ENCODE measurements at regions not wholly inside any gene's neighbourhood (a gene's known extent, or its start where the extent isn't known, plus 50 kb on each side); places are given as distances from the start of the nearest gene placed in this dataset.
A peak's percentile ranks its signal among the peaks of the same experiment; 100 is the strongest.

DNA sequence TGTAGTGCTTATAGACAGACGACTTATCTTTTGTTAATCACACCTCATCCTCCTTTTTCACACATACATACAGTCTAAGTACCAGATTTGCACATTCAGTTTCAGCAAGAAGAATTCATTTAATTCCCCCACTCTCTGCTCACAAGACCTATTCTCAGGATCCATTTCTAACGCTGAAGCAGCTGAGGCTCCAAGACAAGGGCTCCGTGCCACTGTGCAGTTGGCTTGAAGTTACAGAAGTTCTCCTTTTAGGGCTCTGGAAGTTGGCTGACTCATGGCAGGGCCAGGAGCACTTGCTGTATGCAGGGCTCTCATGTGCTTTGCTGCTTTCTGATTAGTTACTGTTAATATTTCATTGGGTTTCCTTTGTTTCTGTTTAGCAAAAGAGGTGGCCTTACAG lies 1566.9 kb upstream of the TMEM132C start:
- intact Hi-C loops (cut with DNase I): no loop called here
- DNase-seq: no peak
- no peak for ATAC-seq (ENCODE audit: poor library complexity)

DNA sequence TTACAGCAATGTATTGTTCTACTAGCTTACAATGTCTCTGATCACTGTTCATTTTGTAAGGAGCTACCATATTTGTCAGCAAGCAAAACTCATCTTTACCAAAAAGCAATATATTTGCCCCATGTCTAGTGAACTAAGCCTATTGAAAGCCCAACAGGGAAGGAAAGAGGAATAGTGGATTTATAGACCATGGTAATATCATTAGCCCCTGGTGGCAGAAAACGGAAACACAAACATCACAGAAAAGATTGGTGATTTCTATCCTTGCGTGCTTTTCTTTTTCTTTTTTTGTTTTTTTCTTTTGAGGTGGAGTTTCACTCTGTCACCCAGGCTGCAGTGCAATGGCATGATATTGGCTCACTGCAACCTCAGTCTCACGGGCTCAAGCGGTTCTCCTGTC lies 1562.4 kb upstream of the TMEM132C start:
- DNase-seq: no peak
- intact Hi-C loops (cut with DNase I): no loop called here
- no peak for ATAC-seq (ENCODE audit: poor library complexity)

DNA sequence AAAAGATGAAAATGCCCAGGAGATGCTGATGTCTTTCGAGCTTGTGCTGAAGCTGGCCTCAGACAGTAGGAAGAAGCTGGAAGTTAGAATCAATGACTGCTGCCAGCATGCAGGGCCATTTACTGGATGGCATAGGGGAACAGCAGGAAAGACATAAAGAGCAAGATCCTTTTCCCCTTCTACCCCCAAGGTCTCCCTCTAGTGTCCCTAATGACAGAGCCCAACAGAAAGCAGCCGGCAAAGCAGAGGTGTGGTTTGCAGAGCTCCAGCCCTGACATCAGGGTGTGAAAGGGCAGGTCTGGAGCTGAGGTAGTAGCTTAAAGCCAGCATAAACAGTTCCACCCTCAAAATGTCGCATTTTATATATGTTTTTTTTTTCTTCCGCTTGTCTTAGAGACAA lies 1560.7 kb upstream of the TMEM132C start:
- intact Hi-C loops (cut with DNase I): no loop called here
- no peak for DNase-seq
- ATAC-seq (ENCODE audit: poor library complexity): no peak

DNA sequence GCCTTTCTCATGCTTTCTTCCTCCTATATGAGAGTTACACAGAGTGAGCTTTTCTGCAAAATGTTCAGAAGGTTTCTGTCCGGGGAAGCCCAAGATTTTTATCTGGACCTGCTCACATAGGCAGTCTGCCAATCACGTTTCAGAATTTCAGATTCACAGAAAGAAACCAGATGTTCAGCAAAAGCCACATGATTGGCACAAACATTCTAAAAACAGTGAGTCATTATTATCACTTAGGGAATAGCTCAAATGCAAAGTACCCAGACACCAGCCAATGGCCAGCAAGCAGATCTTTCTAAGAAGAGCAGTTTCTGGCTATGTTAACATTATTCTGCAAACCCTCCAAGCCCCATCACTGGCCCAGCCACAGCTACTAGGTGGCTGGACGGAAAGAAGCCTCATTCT lies 1558.5 kb upstream of the TMEM132C start:
- ATAC-seq (ENCODE audit: poor library complexity) (no peak), DNase-seq (no peak)
- intact Hi-C loops (cut with DNase I): no loop called here

GRCh38 chr12:126718365-126718764 lies 1548.6 kb upstream of the TMEM132C start:
- intact Hi-C loops (cut with DNase I): no loop called here
- ATAC-seq (ENCODE audit: poor library complexity): no peak

DNA sequence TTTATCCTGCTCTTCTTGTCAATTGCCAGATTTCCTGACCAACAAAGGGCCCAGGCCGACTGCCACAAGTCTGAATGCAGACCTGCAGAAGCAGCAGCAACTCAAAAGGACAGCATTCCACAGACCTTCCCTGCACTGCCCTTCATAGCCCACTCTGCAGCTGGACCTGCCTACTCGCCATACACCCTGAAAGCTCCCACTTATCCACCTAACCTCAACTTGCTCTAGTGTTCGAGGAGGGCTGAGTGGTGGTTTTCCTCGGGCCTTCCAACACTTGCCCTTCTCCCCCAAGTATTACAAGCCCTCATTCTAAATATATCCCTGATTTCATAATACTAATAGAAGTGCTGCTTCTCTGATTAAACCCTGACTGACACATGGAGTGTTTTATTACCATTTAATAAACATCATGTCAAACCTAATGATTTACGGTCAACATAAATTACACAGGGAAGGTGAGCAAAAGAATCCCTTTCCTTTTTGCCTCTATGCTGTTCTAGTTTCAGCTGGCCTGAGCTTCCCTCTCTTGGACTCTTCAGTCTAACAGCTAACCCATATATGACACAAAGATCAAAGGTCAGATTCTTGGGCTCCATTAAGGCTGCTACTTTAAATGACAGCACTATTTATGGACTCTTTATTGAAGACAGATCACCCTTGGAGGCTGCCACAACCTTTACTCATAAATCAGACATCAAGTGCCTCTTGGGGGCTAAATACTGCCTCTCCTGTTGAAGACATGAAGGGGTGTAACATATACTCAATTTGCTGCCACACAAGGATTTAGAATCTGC lies 1546.9 kb upstream of the TMEM132C start:
- no peak for ATAC-seq (ENCODE audit: poor library complexity)
- no peak for DNase-seq
- intact Hi-C loops (cut with DNase I): no loop called here

More at GRCh38 chr12:126718365-126718764, 1548.6 kb upstream of the TMEM132C start:
- DNase-seq: no peak

DNA sequence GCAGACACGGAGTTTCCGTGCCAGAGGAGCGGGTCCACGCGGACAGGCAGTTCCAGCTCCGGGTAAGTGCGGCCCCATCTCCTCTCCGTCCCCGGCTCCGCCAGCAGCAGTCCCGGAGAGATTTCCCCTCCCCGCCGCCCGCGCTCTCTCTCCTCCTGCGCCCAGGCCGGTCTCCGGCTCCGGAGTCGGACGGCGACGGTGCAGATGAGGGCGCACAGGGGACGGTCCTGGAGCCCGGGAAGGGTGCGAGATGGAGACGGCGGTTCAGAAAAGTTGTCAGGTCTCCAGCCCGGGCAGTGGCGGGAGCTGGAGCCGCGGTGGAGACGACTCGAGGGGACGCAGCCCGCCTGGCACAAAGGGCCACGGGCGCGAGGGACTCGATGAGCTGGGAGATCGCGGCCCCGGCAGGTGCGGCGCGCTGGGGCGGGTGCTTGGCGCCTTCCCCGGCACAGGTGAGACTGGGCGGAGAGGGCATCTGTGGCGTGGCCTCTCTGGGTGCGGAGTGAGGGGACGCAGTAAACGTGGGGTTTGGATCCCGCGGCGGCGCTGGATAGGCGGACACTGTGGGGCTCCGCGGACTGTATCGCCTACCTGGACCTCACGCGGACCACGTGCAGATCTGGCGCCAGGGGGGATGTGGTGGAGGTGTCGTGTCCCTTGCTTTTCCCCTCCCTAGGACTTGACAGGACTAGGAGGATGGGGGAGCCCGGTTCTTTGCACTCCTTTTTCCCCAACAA lies 1540.3 kb upstream of the TMEM132C start:
- intact Hi-C loops (cut with DNase I): no loop called here
- no peak for ATAC-seq (ENCODE audit: poor library complexity)
- DNase-seq: no peak

DNA sequence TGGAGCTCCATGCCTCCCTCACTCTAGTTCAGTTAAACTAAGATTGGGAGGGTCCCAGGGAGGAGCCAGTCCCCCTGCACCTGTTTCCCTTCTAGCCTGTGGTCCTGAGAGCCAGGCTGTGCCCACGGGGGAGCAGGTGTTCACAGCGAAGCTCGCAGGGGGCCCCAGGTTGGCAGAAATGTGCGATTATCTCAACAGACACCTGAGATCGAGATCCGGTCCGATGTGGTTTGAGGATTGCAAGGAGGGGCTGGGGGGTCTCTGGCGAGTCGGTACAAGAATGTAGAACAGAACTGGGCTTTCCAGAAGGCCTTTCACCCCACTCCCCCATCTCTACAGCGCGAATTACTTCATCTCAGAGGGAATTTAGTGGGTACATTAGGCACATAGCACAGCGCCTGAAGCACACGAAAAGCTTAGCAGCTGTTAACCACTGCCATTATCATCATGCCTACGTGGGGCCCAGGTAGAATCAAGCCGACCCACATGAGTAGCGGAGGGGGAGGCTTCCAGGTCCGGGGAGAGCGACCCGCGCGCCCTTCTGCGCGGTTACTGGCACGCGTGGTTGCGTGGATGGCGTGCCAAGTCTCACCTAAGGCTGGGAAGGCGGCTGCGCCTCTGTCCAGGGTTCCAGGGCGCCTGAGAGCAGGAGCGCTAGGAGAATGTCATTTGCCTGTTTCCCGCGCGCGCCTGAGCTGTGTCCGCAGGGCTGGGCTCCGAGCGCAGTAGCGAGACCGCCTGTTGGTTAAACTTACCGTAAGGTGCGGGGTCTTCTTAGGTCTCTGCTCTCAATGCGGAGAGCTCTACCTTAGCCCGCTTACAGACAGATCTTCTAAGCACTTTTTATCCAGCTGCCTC lies 1539.5 kb upstream of the TMEM132C start:
- DNase-seq (no peak), ATAC-seq (ENCODE audit: poor library complexity) (no peak)
- intact Hi-C loops (cut with DNase I): no loop called here

- ATAC-seq (ENCODE audit: poor library complexity): no peak
- intact Hi-C loops (cut with DNase I): no loop called here
- DNase-seq: no peak
These were observed 1532.7 kb upstream of the TMEM132C start for GRCh38 chr12:126734296-126734695.

DNA sequence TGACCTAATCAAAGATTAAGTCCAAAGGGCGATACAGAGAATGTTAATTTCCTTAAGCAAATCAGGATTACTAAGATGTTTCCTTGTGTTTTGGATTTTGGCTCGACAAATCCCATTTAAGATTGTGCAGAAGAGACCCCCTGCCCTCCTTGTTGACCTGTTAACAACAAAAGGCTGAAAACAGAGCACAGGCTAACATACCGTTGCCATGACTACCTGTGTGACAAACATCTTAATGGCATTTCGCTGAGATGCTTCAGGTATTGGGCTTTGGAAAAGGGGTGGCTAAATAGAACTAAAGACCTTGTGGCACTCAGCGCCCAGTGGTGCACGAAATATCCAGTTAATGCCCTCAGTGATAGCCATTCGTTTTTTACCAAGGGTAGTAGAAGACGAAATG lies 1532.3 kb upstream of the TMEM132C start:
- DNase-seq: no peak
- intact Hi-C loops (cut with DNase I): no loop called here
- no peak for ATAC-seq (ENCODE audit: poor library complexity)

DNA sequence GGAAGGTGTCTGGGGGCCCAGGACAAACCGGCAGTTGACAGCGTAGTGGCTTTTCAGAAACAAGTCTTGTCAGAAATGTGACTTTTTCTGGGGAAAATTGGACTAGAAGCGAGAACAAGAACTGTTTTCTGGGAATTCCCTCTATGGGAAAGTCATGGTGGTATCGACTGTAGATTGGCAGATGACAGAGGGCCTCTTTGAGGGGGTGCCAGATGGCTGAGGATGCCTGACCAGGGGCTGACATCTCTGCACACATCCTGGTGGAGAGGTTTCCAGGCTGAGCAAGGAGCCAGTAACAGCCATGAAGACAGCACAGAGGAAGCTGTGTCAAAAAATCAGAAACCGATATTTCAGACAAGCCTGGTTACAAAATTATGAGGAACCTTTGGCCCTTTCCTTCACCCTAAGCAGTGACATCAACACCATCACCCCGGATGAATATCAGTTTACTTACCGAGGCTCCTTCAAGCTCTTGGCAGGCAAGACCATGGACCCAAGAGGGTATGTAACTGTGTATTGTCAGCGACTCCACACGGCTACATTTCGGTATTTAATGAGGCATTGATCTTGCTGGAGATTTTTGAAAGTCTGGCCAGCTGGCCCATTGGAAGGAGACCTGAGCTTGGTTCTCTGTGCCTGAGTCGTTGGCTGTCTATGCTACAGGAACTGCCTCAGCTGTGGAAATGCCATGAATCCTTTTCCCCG lies 1525.3 kb upstream of the TMEM132C start:
- DNase-seq (no peak), ATAC-seq (ENCODE audit: poor library complexity) (no peak)
- intact Hi-C loops (cut with DNase I): no loop called here

GRCh38 chr12:126742241-126742641 lies 1524.7 kb upstream of the TMEM132C start:
- ATAC-seq (ENCODE audit: poor library complexity) (no peak), DNase-seq (no peak)
- intact Hi-C loops (cut with DNase I): no loop called here

DNA sequence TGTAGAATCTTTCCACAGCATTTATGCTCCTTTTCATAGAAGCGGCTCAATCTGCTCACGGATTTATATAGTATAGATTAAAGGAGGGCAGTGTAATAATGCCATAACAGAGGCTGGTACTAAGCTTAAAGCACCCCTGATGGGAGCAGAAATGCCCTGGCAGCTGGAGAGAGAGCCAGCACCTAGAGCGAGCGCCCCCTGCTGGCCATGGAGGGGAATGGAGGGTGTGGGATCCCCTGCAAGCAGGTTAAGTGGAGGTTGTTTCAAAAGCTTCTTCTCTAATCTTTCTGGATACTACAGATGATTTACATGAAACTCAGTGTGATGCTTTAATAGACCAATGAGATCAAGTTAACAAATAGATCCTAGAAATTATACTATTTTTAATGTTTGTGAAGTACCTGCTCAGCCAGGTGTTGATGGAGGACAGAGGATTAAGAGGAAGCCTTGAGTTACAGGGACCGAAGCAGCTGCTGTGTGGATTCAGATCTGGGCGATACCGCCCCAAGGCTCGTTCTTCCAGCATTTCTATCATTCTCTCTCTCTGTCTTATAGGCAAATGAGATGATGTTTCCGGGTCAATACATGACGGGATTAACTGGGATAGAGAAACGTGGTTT lies 1519.3 kb upstream of the TMEM132C start:
- peak; percentile 66 for ATAC-seq (ENCODE audit: poor library complexity)
- intact Hi-C loops (cut with DNase I): loop anchor here (5.0 kb wide), 1 partner anchor 1215 kb away; no protein-coding TSS in a partner anchor
- peak; percentile 47 for DNase-seq

DNA sequence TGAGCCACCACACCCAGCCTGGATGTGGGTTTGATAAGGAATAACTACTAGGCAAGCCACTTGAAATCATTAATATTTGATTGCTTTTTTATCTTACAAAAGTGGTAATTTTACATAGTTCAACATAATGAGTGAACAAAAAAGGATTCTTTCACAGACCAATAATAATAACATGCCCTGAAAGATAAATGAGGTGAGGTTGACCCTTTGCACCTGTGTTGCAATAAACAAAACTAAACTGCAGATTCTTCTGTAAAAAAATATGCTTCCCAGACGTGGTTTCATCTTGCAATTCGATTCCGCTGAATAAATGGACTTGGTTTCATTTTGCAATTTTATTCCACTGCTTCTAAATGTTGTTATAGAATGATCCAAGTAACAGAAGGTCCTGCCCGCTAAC lies 1514.9 kb upstream of the TMEM132C start:
- no peak for DNase-seq
- ATAC-seq (ENCODE audit: poor library complexity): no peak
- intact Hi-C loops (cut with DNase I): no loop called here

DNA sequence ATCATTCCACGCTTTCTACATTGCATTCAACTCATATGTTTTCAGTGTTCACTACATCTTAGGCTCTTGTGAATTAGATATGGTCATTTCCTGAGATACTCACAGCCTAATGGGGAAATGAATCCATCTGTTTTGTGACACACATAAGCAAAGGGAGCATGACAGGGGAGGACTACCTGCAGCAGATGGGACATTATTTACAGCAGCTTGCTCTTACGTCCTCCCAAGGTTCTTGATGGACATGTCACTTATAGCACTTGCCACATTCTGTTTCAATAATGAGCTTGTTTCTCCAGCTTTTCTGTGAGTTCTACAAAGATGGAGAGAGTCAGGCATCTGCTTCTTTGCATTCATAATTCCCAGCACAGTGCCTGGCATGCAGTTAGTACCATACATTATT lies 1509.6 kb upstream of the TMEM132C start:
- DNase-seq (no peak), ATAC-seq (ENCODE audit: poor library complexity) (no peak)
- intact Hi-C loops (cut with DNase I): no loop called here

DNA sequence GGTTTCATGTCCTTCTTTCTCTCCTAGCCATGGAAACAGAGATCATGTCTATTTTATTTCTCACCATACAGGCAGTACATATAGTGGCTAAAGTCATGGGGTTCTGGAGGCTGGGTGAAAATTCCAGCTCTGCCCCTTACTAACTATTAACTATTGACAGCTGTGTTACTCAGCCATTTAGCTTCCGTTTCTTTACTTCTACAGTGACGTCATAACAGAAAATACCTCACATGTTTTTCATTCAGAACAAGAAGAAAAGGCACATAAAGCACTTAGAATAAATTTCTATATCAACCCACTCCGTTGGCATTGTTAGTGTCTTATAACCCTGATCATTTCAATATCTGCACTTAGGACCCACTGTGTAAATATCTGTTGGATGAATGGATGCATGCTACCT lies 1506.9 kb upstream of the TMEM132C start:
- intact Hi-C loops (cut with DNase I): no loop called here
- no peak for DNase-seq
- no peak for ATAC-seq (ENCODE audit: poor library complexity)

GRCh38 chr12:126761420-126761819 lies 1505.5 kb upstream of the TMEM132C start:
- DNase-seq (no peak), ATAC-seq (ENCODE audit: poor library complexity) (no peak)
- intact Hi-C loops (cut with DNase I): no loop called here

- intact Hi-C loops (cut with DNase I): no loop called here
- DNase-seq (no peak), ATAC-seq (ENCODE audit: poor library complexity) (no peak)
These were observed 1504.8 kb upstream of the TMEM132C start for GRCh38 chr12:126762150-126762549.

Measured in Right ventricle myocardium superior (tissue), 1 donor.